ENCODE measurements at regions not wholly inside any gene's neighbourhood (a gene's known extent, or its start where the extent isn't known, plus 50 kb on each side); places are given as distances from the start of the nearest gene placed in this dataset.

DNA sequence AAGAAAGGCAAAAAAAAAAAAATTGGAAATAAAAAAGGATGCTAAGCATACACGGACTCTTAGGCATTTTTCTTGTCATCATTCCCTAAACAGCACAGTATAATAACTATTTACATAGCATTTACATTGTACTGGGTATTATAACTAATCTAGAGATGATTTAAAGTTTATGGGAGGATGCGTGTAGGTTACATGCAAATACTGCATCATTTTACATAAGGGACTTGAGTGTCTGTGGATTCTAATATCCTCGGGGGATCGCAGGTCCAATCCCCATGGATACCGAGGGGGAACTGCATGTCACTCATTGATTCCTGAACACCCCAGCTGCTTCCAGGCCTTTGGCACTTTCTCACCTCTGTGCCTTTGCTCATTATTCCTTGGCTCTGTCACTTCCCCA lies 57.8 kb upstream of the SIPA1L2 start:
- Histone ChIP-seq H3K4me3 (replicated peaks; ENCODE audit: insufficient read depth, low read length) (no peak overlapping the region), H3K27ac (replicated peaks) (no peak overlapping the region), H3K27me3 (ENCODE audit: insufficient read depth, poor library complexity, severe bottlenecking) (no peaks in the 10 kb centered on the region)
- no peak for DNase-seq (ENCODE audit: low read depth in 1 of 2, low spot score in 1 of 2)
- TF ChIP-seq POLR2AphosphoS5 (IDR thresholded peaks at IDR 0.05; ENCODE audit: low read depth) (no peak), GABPA (IDR thresholded peaks at IDR 0.05; ENCODE audit: low read depth) (no peak), SPI1 (IDR thresholded peaks at IDR 0.05; ENCODE audit: borderline replicate concordance, low read depth) (no peak)
- TF ChIP-seq, protein P1, sequence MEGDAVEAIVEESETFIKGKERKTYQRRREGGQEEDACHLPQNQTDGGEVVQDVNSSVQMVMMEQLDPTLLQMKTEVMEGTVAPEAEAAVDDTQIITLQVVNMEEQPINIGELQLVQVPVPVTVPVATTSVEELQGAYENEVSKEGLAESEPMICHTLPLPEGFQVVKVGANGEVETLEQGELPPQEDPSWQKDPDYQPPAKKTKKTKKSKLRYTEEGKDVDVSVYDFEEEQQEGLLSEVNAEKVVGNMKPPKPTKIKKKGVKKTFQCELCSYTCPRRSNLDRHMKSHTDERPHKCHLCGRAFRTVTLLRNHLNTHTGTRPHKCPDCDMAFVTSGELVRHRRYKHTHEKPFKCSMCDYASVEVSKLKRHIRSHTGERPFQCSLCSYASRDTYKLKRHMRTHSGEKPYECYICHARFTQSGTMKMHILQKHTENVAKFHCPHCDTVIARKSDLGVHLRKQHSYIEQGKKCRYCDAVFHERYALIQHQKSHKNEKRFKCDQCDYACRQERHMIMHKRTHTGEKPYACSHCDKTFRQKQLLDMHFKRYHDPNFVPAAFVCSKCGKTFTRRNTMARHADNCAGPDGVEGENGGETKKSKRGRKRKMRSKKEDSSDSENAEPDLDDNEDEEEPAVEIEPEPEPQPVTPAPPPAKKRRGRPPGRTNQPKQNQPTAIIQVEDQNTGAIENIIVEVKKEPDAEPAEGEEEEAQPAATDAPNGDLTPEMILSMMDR (IDR thresholded peaks at IDR 0.05; ENCODE audit: insufficient read depth, low read length) = no peak
- TF ChIP-seq, protein P2, sequence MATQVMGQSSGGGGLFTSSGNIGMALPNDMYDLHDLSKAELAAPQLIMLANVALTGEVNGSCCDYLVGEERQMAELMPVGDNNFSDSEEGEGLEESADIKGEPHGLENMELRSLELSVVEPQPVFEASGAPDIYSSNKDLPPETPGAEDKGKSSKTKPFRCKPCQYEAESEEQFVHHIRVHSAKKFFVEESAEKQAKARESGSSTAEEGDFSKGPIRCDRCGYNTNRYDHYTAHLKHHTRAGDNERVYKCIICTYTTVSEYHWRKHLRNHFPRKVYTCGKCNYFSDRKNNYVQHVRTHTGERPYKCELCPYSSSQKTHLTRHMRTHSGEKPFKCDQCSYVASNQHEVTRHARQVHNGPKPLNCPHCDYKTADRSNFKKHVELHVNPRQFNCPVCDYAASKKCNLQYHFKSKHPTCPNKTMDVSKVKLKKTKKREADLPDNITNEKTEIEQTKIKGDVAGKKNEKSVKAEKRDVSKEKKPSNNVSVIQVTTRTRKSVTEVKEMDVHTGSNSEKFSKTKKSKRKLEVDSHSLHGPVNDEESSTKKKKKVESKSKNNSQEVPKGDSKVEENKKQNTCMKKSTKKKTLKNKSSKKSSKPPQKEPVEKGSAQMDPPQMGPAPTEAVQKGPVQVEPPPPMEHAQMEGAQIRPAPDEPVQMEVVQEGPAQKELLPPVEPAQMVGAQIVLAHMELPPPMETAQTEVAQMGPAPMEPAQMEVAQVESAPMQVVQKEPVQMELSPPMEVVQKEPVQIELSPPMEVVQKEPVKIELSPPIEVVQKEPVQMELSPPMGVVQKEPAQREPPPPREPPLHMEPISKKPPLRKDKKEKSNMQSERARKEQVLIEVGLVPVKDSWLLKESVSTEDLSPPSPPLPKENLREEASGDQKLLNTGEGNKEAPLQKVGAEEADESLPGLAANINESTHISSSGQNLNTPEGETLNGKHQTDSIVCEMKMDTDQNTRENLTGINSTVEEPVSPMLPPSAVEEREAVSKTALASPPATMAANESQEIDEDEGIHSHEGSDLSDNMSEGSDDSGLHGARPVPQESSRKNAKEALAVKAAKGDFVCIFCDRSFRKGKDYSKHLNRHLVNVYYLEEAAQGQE (IDR thresholded peaks at IDR 0.05; ENCODE audit: insufficient replicate concordance, low read depth) = no peak

DNA sequence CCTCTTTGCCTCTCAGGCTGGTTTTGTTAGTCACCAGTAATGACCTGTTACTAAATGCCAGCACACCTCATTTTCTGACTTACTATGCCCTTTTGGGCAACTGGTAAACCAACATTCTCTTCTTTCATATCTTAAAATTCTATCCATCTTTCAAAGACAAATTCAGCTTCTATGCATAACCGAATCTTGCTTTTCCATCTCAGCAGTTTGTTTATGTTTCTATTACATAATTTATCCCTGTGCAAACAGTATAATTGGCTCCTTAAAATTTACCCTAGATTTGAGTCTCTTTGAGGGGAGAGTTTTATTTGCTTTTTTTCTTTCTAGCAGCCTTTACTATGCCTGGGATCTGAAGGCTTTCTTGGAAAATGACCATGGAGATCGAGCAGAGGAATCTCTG lies 58.5 kb upstream of the SIPA1L2 start:
- no peak for TF ChIP-seq SPI1 (IDR thresholded peaks at IDR 0.05; ENCODE audit: borderline replicate concordance, low read depth)
- no peak for TF ChIP-seq POLR2AphosphoS5 (IDR thresholded peaks at IDR 0.05; ENCODE audit: low read depth)
- TF ChIP-seq, protein P1 (IDR thresholded peaks at IDR 0.05; ENCODE audit: insufficient read depth, low read length) = no peak
- TF ChIP-seq, protein P2 (IDR thresholded peaks at IDR 0.05; ENCODE audit: insufficient replicate concordance, low read depth) = no peak

DNA sequence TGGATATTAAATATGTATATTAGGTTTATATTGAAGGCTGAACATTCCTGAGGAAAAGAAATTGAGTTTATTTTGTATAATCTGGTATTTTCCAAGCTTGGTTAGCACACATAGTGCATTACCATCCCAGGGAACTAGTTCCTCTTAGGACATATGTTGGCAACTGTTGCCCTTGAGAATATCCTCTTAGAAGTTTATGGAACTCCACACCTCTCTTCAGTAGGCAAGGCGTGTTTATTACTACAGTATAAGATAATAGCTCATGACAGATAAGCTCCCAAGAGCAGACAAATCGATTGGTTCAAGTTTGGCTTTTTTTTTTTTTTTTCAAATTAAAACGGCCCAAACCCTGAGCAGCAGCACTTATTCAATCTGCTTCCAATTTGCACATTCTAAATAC lies 59.8 kb upstream of the SIPA1L2 start:
- Histone ChIP-seq H3K27me3 (ENCODE audit: insufficient read depth, poor library complexity, severe bottlenecking) (no peaks in the 10 kb centered on the region), H3K27ac (replicated peaks) (no peak overlapping the region), H3K4me3 (replicated peaks; ENCODE audit: insufficient read depth, low read length) (no peak overlapping the region)
- DNase-seq (ENCODE audit: low read depth in 1 of 2, low spot score in 1 of 2) = no peak
- TF ChIP-seq POLR2AphosphoS5 (IDR thresholded peaks at IDR 0.05; ENCODE audit: low read depth) (no peak), SPI1 (IDR thresholded peaks at IDR 0.05; ENCODE audit: borderline replicate concordance, low read depth) (no peak), GABPA (IDR thresholded peaks at IDR 0.05; ENCODE audit: low read depth) (no peak)
- TF ChIP-seq, protein P2 (IDR thresholded peaks at IDR 0.05; ENCODE audit: insufficient replicate concordance, low read depth) = no peak
- TF ChIP-seq, protein P1 (IDR thresholded peaks at IDR 0.05; ENCODE audit: insufficient read depth, low read length) = no peak

More for the DNA sequence above, 58.5 kb upstream of the SIPA1L2 start:
- Histone ChIP-seq H3K4me3 (replicated peaks; ENCODE audit: insufficient read depth, low read length) (no peak overlapping the region), H3K27ac (replicated peaks) (no peak overlapping the region), H3K27me3 (ENCODE audit: insufficient read depth, poor library complexity, severe bottlenecking) (no peaks in the 10 kb centered on the region)
- no peak for DNase-seq (ENCODE audit: low read depth in 1 of 2, low spot score in 1 of 2)

Data from HL-60 (cell line).